ENCODE measurements at regions not wholly inside any gene's neighbourhood (a gene's known extent, or its start where the extent isn't known, plus 50 kb on each side); places are given as distances from the start of the nearest gene placed in this dataset.

- H3K4me3 ChIP-seq (ENCODE audit: low read length in 2 of 2): no peak overlapping the region
- H3K36me3 ChIP-seq (ENCODE audit: control insufficient read depth in 2 of 2, insufficient read depth in 2 of 2, low read length in 2 of 2): no peaks in the 10 kb centered on the region
- peaks cover 0 to 6% of the 10 kb centered on the region in 2 donors for H3K4me1 ChIP-seq (ENCODE audit: control insufficient read depth in 2 of 2, insufficient read depth in 2 of 2, low read length in 2 of 2)
- H3K27me3 ChIP-seq (ENCODE audit: control insufficient read depth in 2 of 2, insufficient read depth in 2 of 2, low read length in 2 of 2): no peaks in the 10 kb centered on the region
- H3K27ac ChIP-seq (ENCODE audit: low read depth in 2 of 2, low read length in 2 of 2): no peak overlapping the region
- H3K9ac ChIP-seq (ENCODE audit: low read depth in 1 of 2, low read length in 2 of 2): no peak overlapping the region
- H3K9me3 ChIP-seq (ENCODE audit: control insufficient read depth in 2 of 2, low read length in 2 of 2): no peaks in the 10 kb centered on the region
These were observed 461.7 kb upstream of the TENM4 start for GRCh38 chr11:79902493-79902892.

GRCh38 chr11:79897896-79898295, 457.1 kb upstream of the TENM4 start:
- Histone ChIP-seq H3K9me3 (ENCODE audit: control insufficient read depth in 2 of 2, low read length in 2 of 2) (no peaks in the 10 kb centered on the region), H3K27ac (ENCODE audit: low read depth in 2 of 2, low read length in 2 of 2) (no peak overlapping the region), H3K4me1 (ENCODE audit: control insufficient read depth in 2 of 2, insufficient read depth in 2 of 2, low read length in 2 of 2) (no peaks in the 10 kb centered on the region), H3K9ac (ENCODE audit: low read depth in 1 of 2, low read length in 2 of 2) (no peak overlapping the region), H3K4me3 (ENCODE audit: low read length in 2 of 2) (no peak overlapping the region), H3K27me3 (ENCODE audit: control insufficient read depth in 2 of 2, insufficient read depth in 2 of 2, low read length in 2 of 2) (no peaks in the 10 kb centered on the region), H3K36me3 (ENCODE audit: control insufficient read depth in 2 of 2, insufficient read depth in 2 of 2, low read length in 2 of 2) (no peaks in the 10 kb centered on the region)

GRCh38 chr11:79896258-79896657, 455.4 kb upstream of the TENM4 start:
- no peak overlapping the region for H3K27ac ChIP-seq (ENCODE audit: low read depth in 2 of 2, low read length in 2 of 2)
- H3K27me3 ChIP-seq (ENCODE audit: control insufficient read depth in 2 of 2, insufficient read depth in 2 of 2, low read length in 2 of 2): no peaks in the 10 kb centered on the region
- no peak overlapping the region for H3K9ac ChIP-seq (ENCODE audit: low read depth in 1 of 2, low read length in 2 of 2)
- H3K4me1 ChIP-seq (ENCODE audit: control insufficient read depth in 2 of 2, insufficient read depth in 2 of 2, low read length in 2 of 2): no peaks in the 10 kb centered on the region
- H3K36me3 ChIP-seq (ENCODE audit: control insufficient read depth in 2 of 2, insufficient read depth in 2 of 2, low read length in 2 of 2): no peaks in the 10 kb centered on the region
- no peaks in the 10 kb centered on the region for H3K9me3 ChIP-seq (ENCODE audit: control insufficient read depth in 2 of 2, low read length in 2 of 2)
- no peak overlapping the region for H3K4me3 ChIP-seq (ENCODE audit: low read length in 2 of 2)

GRCh38 chr11:79894111-79894510, 453.3 kb upstream of the TENM4 start:
- Histone ChIP-seq H3K36me3 (ENCODE audit: control insufficient read depth in 2 of 2, insufficient read depth in 2 of 2, low read length in 2 of 2) (no peaks in the 10 kb centered on the region), H3K27me3 (ENCODE audit: control insufficient read depth in 2 of 2, insufficient read depth in 2 of 2, low read length in 2 of 2) (no peaks in the 10 kb centered on the region), H3K4me1 (ENCODE audit: control insufficient read depth in 2 of 2, insufficient read depth in 2 of 2, low read length in 2 of 2) (no peaks in the 10 kb centered on the region), H3K27ac (ENCODE audit: low read depth in 2 of 2, low read length in 2 of 2) (no peak overlapping the region), H3K9me3 (ENCODE audit: control insufficient read depth in 2 of 2, low read length in 2 of 2) (no peaks in the 10 kb centered on the region), H3K4me3 (ENCODE audit: low read length in 2 of 2) (no peak overlapping the region), H3K9ac (ENCODE audit: low read depth in 1 of 2, low read length in 2 of 2) (no peak overlapping the region)

GRCh38 chr11:79890272-79890671, 449.4 kb upstream of the TENM4 start:
- Histone ChIP-seq H3K27me3 (ENCODE audit: control insufficient read depth in 2 of 2, insufficient read depth in 2 of 2, low read length in 2 of 2) (no peaks in the 10 kb centered on the region), H3K9ac (ENCODE audit: low read depth in 1 of 2, low read length in 2 of 2) (no peak overlapping the region), H3K9me3 (ENCODE audit: control insufficient read depth in 2 of 2, low read length in 2 of 2) (no peaks in the 10 kb centered on the region), H3K4me3 (ENCODE audit: low read length in 2 of 2) (no peak overlapping the region), H3K36me3 (ENCODE audit: control insufficient read depth in 2 of 2, insufficient read depth in 2 of 2, low read length in 2 of 2) (no peaks in the 10 kb centered on the region), H3K4me1 (ENCODE audit: control insufficient read depth in 2 of 2, insufficient read depth in 2 of 2, low read length in 2 of 2) (no peaks in the 10 kb centered on the region), H3K27ac (ENCODE audit: low read depth in 2 of 2, low read length in 2 of 2) (no peak overlapping the region)

- Histone ChIP-seq H3K9ac (ENCODE audit: low read depth in 1 of 2, low read length in 2 of 2) (no peak overlapping the region), H3K9me3 (ENCODE audit: control insufficient read depth in 2 of 2, low read length in 2 of 2) (no peaks in the 10 kb centered on the region), H3K27me3 (ENCODE audit: control insufficient read depth in 2 of 2, insufficient read depth in 2 of 2, low read length in 2 of 2) (no peaks in the 10 kb centered on the region), H3K36me3 (ENCODE audit: control insufficient read depth in 2 of 2, insufficient read depth in 2 of 2, low read length in 2 of 2) (no peaks in the 10 kb centered on the region), H3K4me1 (ENCODE audit: control insufficient read depth in 2 of 2, insufficient read depth in 2 of 2, low read length in 2 of 2) (peaks cover 3 to 5% of the 10 kb centered on the region in 2 donors), H3K4me3 (ENCODE audit: low read length in 2 of 2) (no peak overlapping the region), H3K27ac (ENCODE audit: low read depth in 2 of 2, low read length in 2 of 2) (no peak overlapping the region)
These were observed 424.1 kb upstream of the TENM4 start for GRCh38 chr11:79864882-79865281.

GRCh38 chr11:79860336-79860735, 419.5 kb upstream of the TENM4 start:
- H3K27me3 ChIP-seq (ENCODE audit: control insufficient read depth in 2 of 2, insufficient read depth in 2 of 2, low read length in 2 of 2): no peaks in the 10 kb centered on the region

GRCh38 chr11:79857377-79858214, 416.8 kb upstream of the TENM4 start:
- Histone ChIP-seq H3K9ac (ENCODE audit: low read depth in 1 of 2, low read length in 2 of 2) (no peak overlapping the region), H3K27me3 (ENCODE audit: control insufficient read depth in 2 of 2, insufficient read depth in 2 of 2, low read length in 2 of 2) (no peaks in the 10 kb centered on the region), H3K4me3 (ENCODE audit: low read length in 2 of 2) (no peak overlapping the region), H3K27ac (ENCODE audit: low read depth in 2 of 2, low read length in 2 of 2) (no peak overlapping the region), H3K9me3 (ENCODE audit: control insufficient read depth in 2 of 2, low read length in 2 of 2) (peaks cover 0 to 2% of the 10 kb centered on the region in 2 donors), H3K36me3 (ENCODE audit: control insufficient read depth in 2 of 2, insufficient read depth in 2 of 2, low read length in 2 of 2) (no peaks in the 10 kb centered on the region), H3K4me1 (ENCODE audit: control insufficient read depth in 2 of 2, insufficient read depth in 2 of 2, low read length in 2 of 2) (no peaks in the 10 kb centered on the region)

More at GRCh38 chr11:79860336-79860735, 419.5 kb upstream of the TENM4 start:
- no peak overlapping the region for H3K9ac ChIP-seq (ENCODE audit: low read depth in 1 of 2, low read length in 2 of 2)
- peaks cover 3% of the 10 kb centered on the region in 2 donors for H3K4me1 ChIP-seq (ENCODE audit: control insufficient read depth in 2 of 2, insufficient read depth in 2 of 2, low read length in 2 of 2)
- no peak overlapping the region for H3K4me3 ChIP-seq (ENCODE audit: low read length in 2 of 2)
- H3K36me3 ChIP-seq (ENCODE audit: control insufficient read depth in 2 of 2, insufficient read depth in 2 of 2, low read length in 2 of 2): no peaks in the 10 kb centered on the region
- H3K27ac ChIP-seq (ENCODE audit: low read depth in 2 of 2, low read length in 2 of 2): no peak overlapping the region
- H3K9me3 ChIP-seq (ENCODE audit: control insufficient read depth in 2 of 2, low read length in 2 of 2): peaks cover 0 to 2% of the 10 kb centered on the region in 2 donors

- Histone ChIP-seq H3K9ac (ENCODE audit: low read depth in 1 of 2, low read length in 2 of 2) (no peak overlapping the region), H3K27me3 (ENCODE audit: control insufficient read depth in 2 of 2, insufficient read depth in 2 of 2, low read length in 2 of 2) (no peaks in the 10 kb centered on the region), H3K27ac (ENCODE audit: low read depth in 2 of 2, low read length in 2 of 2) (no peak overlapping the region), H3K4me1 (ENCODE audit: control insufficient read depth in 2 of 2, insufficient read depth in 2 of 2, low read length in 2 of 2) (no peaks in the 10 kb centered on the region), H3K4me3 (ENCODE audit: low read length in 2 of 2) (no peak overlapping the region), H3K36me3 (ENCODE audit: control insufficient read depth in 2 of 2, insufficient read depth in 2 of 2, low read length in 2 of 2) (no peaks in the 10 kb centered on the region), H3K9me3 (ENCODE audit: control insufficient read depth in 2 of 2, low read length in 2 of 2) (no peaks in the 10 kb centered on the region)
These were observed 411.3 kb upstream of the TENM4 start for GRCh38 chr11:79852176-79852575.

- H3K27ac ChIP-seq (ENCODE audit: low read depth in 2 of 2, low read length in 2 of 2): no peak overlapping the region
- no peak overlapping the region for H3K9ac ChIP-seq (ENCODE audit: low read depth in 1 of 2, low read length in 2 of 2)
- no peaks in the 10 kb centered on the region for H3K36me3 ChIP-seq (ENCODE audit: control insufficient read depth in 2 of 2, insufficient read depth in 2 of 2, low read length in 2 of 2)
- no peaks in the 10 kb centered on the region for H3K27me3 ChIP-seq (ENCODE audit: control insufficient read depth in 2 of 2, insufficient read depth in 2 of 2, low read length in 2 of 2)
- no peaks in the 10 kb centered on the region for H3K4me1 ChIP-seq (ENCODE audit: control insufficient read depth in 2 of 2, insufficient read depth in 2 of 2, low read length in 2 of 2)
- no peak overlapping the region for H3K4me3 ChIP-seq (ENCODE audit: low read length in 2 of 2)
- no peaks in the 10 kb centered on the region for H3K9me3 ChIP-seq (ENCODE audit: control insufficient read depth in 2 of 2, low read length in 2 of 2)
These were observed 404.3 kb upstream of the TENM4 start for GRCh38 chr11:79845002-79845709.

All from mucosa of rectum (tissue), 2 donors.